Karpas-422 (cell line): ENCODE measurements at regions not wholly inside any gene's neighbourhood (a gene's known extent, or its start where the extent isn't known, plus 50 kb on each side); places are given as distances from the start of the nearest gene placed in this dataset.

Source experiments
- DNase-seq: peaks from one replicate; pipeline ENCODE4 v3.0.0-alpha.2; 2015
- H2AFZ ChIP-seq: fragments of 200-600 bp; sonication (generic); 2 replicates; pipeline ENCODE4 v1.6.1; 2014; ENCODE audit warnings: antibody characterized with exemption, low read length, mixed read lengths
- H3K27ac ChIP-seq: fragments of 200-600 bp; sonication (generic); 2 replicates; pipeline ENCODE4 v1.5.1; 2014; ENCODE audit warnings: mild to moderate bottlenecking, low read length, moderate library complexity
- H3K27me3 ChIP-seq: fragments of 200-600 bp; sonication (generic); 2 replicates; pipeline ENCODE4 v1.6.1; 2014; ENCODE audit warnings: low read length, mixed read lengths
- H3K36me3 ChIP-seq: fragments of 200-600 bp; sonication (generic); 2 replicates; pipeline ENCODE4 v1.6.1; 2014; ENCODE audit warnings: low read length, mixed read lengths; ENCODE audit not compliant: insufficient read depth
- H3K4me1 ChIP-seq: fragments of 200-600 bp; sonication (generic); 2 replicates; pipeline ENCODE4 v1.6.1; 2014; ENCODE audit warnings: mild to moderate bottlenecking, low read length, mixed read lengths
- H3K4me2 ChIP-seq: fragments of 200-600 bp; sonication (generic); 2 replicates; pipeline ENCODE4 v1.6.1; 2014; ENCODE audit warnings: low read length, low read depth, mild to moderate bottlenecking; ENCODE audit not compliant: poor library complexity, severe bottlenecking
- H3K4me3 ChIP-seq: fragments of 200-600 bp; sonication (generic); 2 replicates; pipeline ENCODE4 v1.5.1; 2014; ENCODE audit warnings: mild to moderate bottlenecking, antibody characterized with exemption, low read length, mixed read lengths
- H3K79me2 ChIP-seq: fragments of 200-600 bp; sonication (generic); 2 replicates; pipeline ENCODE4 v1.6.1; 2014; ENCODE audit warnings: mild to moderate bottlenecking, low read length, mixed read lengths
- H3K9ac ChIP-seq: fragments of 200-600 bp; sonication (generic); 2 replicates; pipeline ENCODE4 v1.6.0; 2014; ENCODE audit warnings: low read length
- H3K9me2 ChIP-seq: fragments of 200-600 bp; sonication (generic), shearing (Covaris generic); replicated peaks from 2 replicates; pipeline ENCODE4 v1.6.0; 2014; ENCODE audit warnings: mild to moderate bottlenecking, low read length, moderate library complexity; ENCODE audit not compliant: insufficient read depth
- H3K9me3 ChIP-seq: fragments of 300-700, 200-600 bp; sonication (generic); 2 replicates; pipeline ENCODE4 v1.6.1; 2014; ENCODE audit warnings: low read length, mixed read lengths
- H4K20me1 ChIP-seq: fragments of 200-600 bp; sonication (generic); 2 replicates; pipeline ENCODE4 v1.6.1; 2014; ENCODE audit warnings: mild to moderate bottlenecking, antibody characterized with exemption, low read length, low read depth; ENCODE audit not compliant: insufficient read depth

- H3K4me2 ChIP-seq, result peak overlapping the region; percentile 1
Observed at GRCh38 chr9:14424289-14424688, 110.3 kb upstream of the NFIB start.

GRCh38 chr9:14423815-14424261 lies 109.9 kb upstream of the NFIB start:
- Histone ChIP-seq H3K27ac (no peak overlapping the region), H3K9me2 (no peaks in the 10 kb centered on the region), H3K27me3 (no peaks in the 10 kb centered on the region), H3K4me3 (no peak overlapping the region), H3K36me3 (no peaks in the 10 kb centered on the region), H4K20me1 (no peaks in the 10 kb centered on the region), H3K9ac (no peak overlapping the region), H3K9me3 (no peaks in the 10 kb centered on the region), H3K79me2 (no peaks in the 10 kb centered on the region), H3K4me1 (peaks cover 71% of the 10 kb centered on the region), H2AFZ (no peak overlapping the region), H3K4me2 (peak overlapping the region; percentile 1)
- DNase-seq, result no peak

More at GRCh38 chr9:14424289-14424688, 110.3 kb upstream of the NFIB start:
- Histone ChIP-seq H2AFZ (no peak overlapping the region), H4K20me1 (no peaks in the 10 kb centered on the region), H3K9me2 (no peaks in the 10 kb centered on the region), H3K27ac (no peak overlapping the region), H3K27me3 (no peaks in the 10 kb centered on the region), H3K9ac (no peak overlapping the region), H3K36me3 (no peaks in the 10 kb centered on the region), H3K4me1 (peaks cover 74% of the 10 kb centered on the region), H3K4me3 (no peak overlapping the region), H3K9me3 (no peaks in the 10 kb centered on the region), H3K79me2 (no peaks in the 10 kb centered on the region)
- no peak for DNase-seq

- Histone ChIP-seq H3K36me3 (no peaks in the 10 kb centered on the region), H3K27me3 (no peaks in the 10 kb centered on the region), H3K4me2 (no peak overlapping the region), H4K20me1 (no peaks in the 10 kb centered on the region), H3K9me2 (no peaks in the 10 kb centered on the region), H3K9ac (no peak overlapping the region), H3K27ac (no peak overlapping the region), H2AFZ (no peak overlapping the region), H3K4me1 (peaks cover 54% of the 10 kb centered on the region), H3K79me2 (no peaks in the 10 kb centered on the region), H3K9me3 (no peaks in the 10 kb centered on the region), H3K4me3 (no peak overlapping the region)
- no peak for DNase-seq
Observed at GRCh38 chr9:14421291-14421690, 107.3 kb upstream of the NFIB start.

GRCh38 chr9:14418941-14419937 lies 105.3 kb upstream of the NFIB start:
- H3K36me3 ChIP-seq, result no peaks in the 10 kb centered on the region
- no peak overlapping the region for H3K9ac ChIP-seq
- H2AFZ ChIP-seq, result no peak overlapping the region
- H4K20me1 ChIP-seq, result no peaks in the 10 kb centered on the region
- H3K4me3 ChIP-seq, result no peak overlapping the region
- no peaks in the 10 kb centered on the region for H3K79me2 ChIP-seq
- no peaks in the 10 kb centered on the region for H3K9me2 ChIP-seq
- no peak for DNase-seq
- no peaks in the 10 kb centered on the region for H3K27me3 ChIP-seq
- H3K9me3 ChIP-seq, result no peaks in the 10 kb centered on the region
- H3K4me2 ChIP-seq, result no peak overlapping the region
- peaks cover 34% of the 10 kb centered on the region for H3K4me1 ChIP-seq
- no peak overlapping the region for H3K27ac ChIP-seq

GRCh38 chr9:14418301-14418940 lies 104.5 kb upstream of the NFIB start:
- Histone ChIP-seq H3K4me2 (no peak overlapping the region), H3K27me3 (no peaks in the 10 kb centered on the region), H3K4me3 (no peak overlapping the region), H3K27ac (no peak overlapping the region), H3K79me2 (no peaks in the 10 kb centered on the region), H3K9me2 (no peaks in the 10 kb centered on the region), H3K9ac (no peak overlapping the region), H3K36me3 (no peaks in the 10 kb centered on the region), H2AFZ (peak overlapping the region; percentile 48; the same call in 1 of the 2 replicates), H3K9me3 (no peaks in the 10 kb centered on the region), H4K20me1 (no peaks in the 10 kb centered on the region), H3K4me1 (peaks cover 26% of the 10 kb centered on the region)
- DNase-seq, result no peak

GRCh38 chr9:14417237-14417636 lies 103.3 kb upstream of the NFIB start:
- Histone ChIP-seq H3K36me3 (no peaks in the 10 kb centered on the region), H3K79me2 (no peaks in the 10 kb centered on the region), H2AFZ (no peak overlapping the region), H4K20me1 (no peaks in the 10 kb centered on the region), H3K27me3 (no peaks in the 10 kb centered on the region), H3K9me3 (no peaks in the 10 kb centered on the region), H3K27ac (no peak overlapping the region), H3K4me1 (peaks cover 30% of the 10 kb centered on the region), H3K4me2 (no peak overlapping the region), H3K9ac (no peak overlapping the region), H3K9me2 (no peaks in the 10 kb centered on the region), H3K4me3 (no peak overlapping the region)
- no peak for DNase-seq

- Histone ChIP-seq H3K4me1 (peaks cover 21% of the 10 kb centered on the region), H3K36me3 (no peaks in the 10 kb centered on the region; the same call in 1 of the 2 replicates), H3K27ac (no peak overlapping the region), H4K20me1 (no peaks in the 10 kb centered on the region), H3K9me3 (no peaks in the 10 kb centered on the region), H3K4me3 (no peak overlapping the region), H3K79me2 (no peaks in the 10 kb centered on the region), H2AFZ (no peak overlapping the region), H3K27me3 (no peaks in the 10 kb centered on the region), H3K4me2 (no peak overlapping the region), H3K9ac (no peak overlapping the region), H3K9me2 (no peaks in the 10 kb centered on the region)
- DNase-seq, result no peak
Observed at GRCh38 chr9:14415947-14416346, 102.0 kb upstream of the NFIB start.

GRCh38 chr9:14413812-14414211 lies 99.9 kb upstream of the NFIB start:
- Histone ChIP-seq H3K27me3 (no peaks in the 10 kb centered on the region), H3K4me1 (peaks cover 28% of the 10 kb centered on the region), H3K4me3 (no peak overlapping the region), H3K27ac (no peak overlapping the region), H3K4me2 (no peak overlapping the region), H3K9ac (no peak overlapping the region), H3K9me2 (no peaks in the 10 kb centered on the region), H2AFZ (no peak overlapping the region), H3K9me3 (no peaks in the 10 kb centered on the region), H4K20me1 (no peaks in the 10 kb centered on the region), H3K36me3 (no peaks in the 10 kb centered on the region; the same call in 1 of the 2 replicates), H3K79me2 (no peaks in the 10 kb centered on the region)
- no peak for DNase-seq
